ENCODE measurements at regions not wholly inside any gene's neighbourhood (a gene's known extent, or its start where the extent isn't known, plus 50 kb on each side); places are given as distances from the start of the nearest gene placed in this dataset.

DNA sequence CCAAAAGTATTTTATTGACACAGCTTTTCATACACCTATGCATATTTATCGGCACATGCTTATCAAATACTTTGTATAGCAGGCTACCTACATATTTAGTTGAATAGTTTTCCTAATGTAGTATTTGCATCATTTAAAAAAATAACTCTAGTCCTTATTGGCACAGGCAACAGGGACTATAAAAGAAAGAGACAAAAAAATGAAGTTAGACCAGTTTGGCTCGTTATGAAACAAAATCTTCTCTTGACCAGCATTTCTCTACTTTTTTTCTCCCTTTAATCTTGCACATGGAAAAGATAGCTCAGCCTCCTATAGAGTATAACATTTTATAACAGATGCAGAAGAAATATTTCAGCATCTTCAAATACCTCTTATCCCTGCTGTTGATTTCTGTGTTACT lies 794.8 kb upstream of the MIR17HG start:
- Histone ChIP-seq H3K9me3 (no peaks in the 10 kb centered on the region), H3K4me1 (no peaks in the 10 kb centered on the region), H3K4me3 (no peak overlapping the region), H3K27me3 (no peaks in the 10 kb centered on the region), H3K27ac (no peak overlapping the region), H3K36me3 (no peaks in the 10 kb centered on the region)
- intact Hi-C loops (cut with DNase I): no loop called here
- DNase-seq: no peak
- TF ChIP-seq POLR2AphosphoS5 (IDR thresholded peaks at IDR 0.05) (no peak), POLR2A (IDR thresholded peaks at IDR 0.05) (no peak)
- TF ChIP-seq, protein P1, sequence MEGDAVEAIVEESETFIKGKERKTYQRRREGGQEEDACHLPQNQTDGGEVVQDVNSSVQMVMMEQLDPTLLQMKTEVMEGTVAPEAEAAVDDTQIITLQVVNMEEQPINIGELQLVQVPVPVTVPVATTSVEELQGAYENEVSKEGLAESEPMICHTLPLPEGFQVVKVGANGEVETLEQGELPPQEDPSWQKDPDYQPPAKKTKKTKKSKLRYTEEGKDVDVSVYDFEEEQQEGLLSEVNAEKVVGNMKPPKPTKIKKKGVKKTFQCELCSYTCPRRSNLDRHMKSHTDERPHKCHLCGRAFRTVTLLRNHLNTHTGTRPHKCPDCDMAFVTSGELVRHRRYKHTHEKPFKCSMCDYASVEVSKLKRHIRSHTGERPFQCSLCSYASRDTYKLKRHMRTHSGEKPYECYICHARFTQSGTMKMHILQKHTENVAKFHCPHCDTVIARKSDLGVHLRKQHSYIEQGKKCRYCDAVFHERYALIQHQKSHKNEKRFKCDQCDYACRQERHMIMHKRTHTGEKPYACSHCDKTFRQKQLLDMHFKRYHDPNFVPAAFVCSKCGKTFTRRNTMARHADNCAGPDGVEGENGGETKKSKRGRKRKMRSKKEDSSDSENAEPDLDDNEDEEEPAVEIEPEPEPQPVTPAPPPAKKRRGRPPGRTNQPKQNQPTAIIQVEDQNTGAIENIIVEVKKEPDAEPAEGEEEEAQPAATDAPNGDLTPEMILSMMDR (IDR thresholded peaks at IDR 0.05): no peak
- WGBS, 2 donors: 40 to 73% methylated on average over 2 of the region's 2 CpGs

DNA sequence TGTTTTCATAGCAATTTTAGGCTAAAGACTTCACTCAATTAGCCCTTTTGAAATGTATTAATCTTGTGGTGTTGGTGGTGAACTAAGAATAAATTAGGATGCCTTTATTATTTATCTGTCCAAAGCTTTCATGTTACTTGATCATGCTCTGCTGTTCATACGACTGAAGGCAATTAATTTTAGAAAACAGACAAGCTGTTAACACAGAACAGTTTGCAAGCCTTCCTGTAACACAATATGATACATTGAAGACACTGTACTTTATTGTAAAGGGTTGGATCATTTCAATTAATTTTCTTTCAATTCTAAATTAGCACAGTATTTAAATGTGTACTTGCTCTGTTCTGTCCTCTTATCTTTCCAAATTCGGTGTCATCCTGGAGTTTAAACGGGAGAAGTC lies 794.3 kb upstream of the MIR17HG start:
- Histone ChIP-seq H3K36me3 (no peaks in the 10 kb centered on the region), H3K4me3 (no peak overlapping the region), H3K9me3 (no peaks in the 10 kb centered on the region), H3K4me1 (no peaks in the 10 kb centered on the region), H3K27ac (no peak overlapping the region), H3K27me3 (no peaks in the 10 kb centered on the region)
- no peak for TF ChIP-seq POLR2A (IDR thresholded peaks at IDR 0.05)
- TF ChIP-seq POLR2AphosphoS5 (IDR thresholded peaks at IDR 0.05): no peak
- TF ChIP-seq, protein P1 (IDR thresholded peaks at IDR 0.05): no peak
- no peak for TF ChIP-seq EP300 (IDR thresholded peaks at IDR 0.05)
- intact Hi-C loops (cut with DNase I): no loop called here
- WGBS, 2 donors: 46 to 64% methylated on average over 3 of the region's 3 CpGs
- DNase-seq: no peak

- TF ChIP-seq POLR2A (IDR thresholded peaks at IDR 0.05) (no peak), POLR2AphosphoS5 (IDR thresholded peaks at IDR 0.05) (no peak), EP300 (IDR thresholded peaks at IDR 0.05) (no peak)
- TF ChIP-seq, protein P1 (IDR thresholded peaks at IDR 0.05): no peak
- intact Hi-C loops (cut with DNase I): no loop called here
- Histone ChIP-seq H3K27ac (no peak overlapping the region), H3K27me3 (no peaks in the 10 kb centered on the region), H3K36me3 (no peaks in the 10 kb centered on the region), H3K4me1 (no peaks in the 10 kb centered on the region), H3K4me3 (no peak overlapping the region), H3K9me3 (no peaks in the 10 kb centered on the region)
- no peak for DNase-seq
- WGBS, 2 donors: 94 to 96% methylated on average over 2 of the region's 2 CpGs
Measured at GRCh38 chr13:90557626-90558025, 789.9 kb upstream of the MIR17HG start.

- Histone ChIP-seq H3K9me3 (no peaks in the 10 kb centered on the region), H3K27ac (no peak overlapping the region), H3K27me3 (no peaks in the 10 kb centered on the region), H3K4me1 (no peaks in the 10 kb centered on the region), H3K36me3 (no peaks in the 10 kb centered on the region), H3K4me3 (no peak overlapping the region)
- 36 to 40% methylated on average over 1 of the region's 1 CpG for WGBS, 2 donors
- TF ChIP-seq POLR2A (IDR thresholded peaks at IDR 0.05) (no peak), EP300 (IDR thresholded peaks at IDR 0.05) (no peak), POLR2AphosphoS5 (IDR thresholded peaks at IDR 0.05) (no peak)
- intact Hi-C loops (cut with DNase I): no loop called here
- DNase-seq: no peak
Measured at GRCh38 chr13:90562443-90562842, 785.0 kb upstream of the MIR17HG start.

DNA sequence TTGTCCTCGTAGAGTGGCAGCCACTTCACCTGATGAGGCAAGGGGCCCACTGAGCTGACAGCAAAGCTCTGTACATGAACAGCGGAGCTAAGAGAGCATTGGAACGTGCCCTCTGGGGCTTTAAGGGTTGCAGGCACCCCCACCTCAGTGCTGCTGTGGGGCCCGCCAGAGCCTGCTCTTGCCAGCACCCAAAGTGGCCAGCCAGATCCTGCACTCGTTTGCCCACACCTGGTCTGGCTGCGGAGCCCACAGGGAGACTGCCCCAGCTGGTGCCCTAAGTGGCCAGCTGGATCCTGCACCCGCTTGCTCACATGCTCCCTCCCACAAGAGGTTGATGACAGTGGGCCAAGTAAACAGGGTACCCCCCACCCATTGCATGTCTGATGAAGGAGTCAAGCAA lies 783.4 kb upstream of the MIR17HG start:
- H3K36me3 ChIP-seq: no peaks in the 10 kb centered on the region
- intact Hi-C loops (cut with DNase I): no loop called here
- 81 to 90% methylated on average over 7 of the region's 7 CpGs for WGBS, 2 donors

More for the DNA sequence above, 783.4 kb upstream of the MIR17HG start:
- TF ChIP-seq POLR2AphosphoS5 (IDR thresholded peaks at IDR 0.05) (no peak), EP300 (IDR thresholded peaks at IDR 0.05) (no peak), POLR2A (IDR thresholded peaks at IDR 0.05) (no peak)
- TF ChIP-seq, protein P1 (IDR thresholded peaks at IDR 0.05): no peak
- Histone ChIP-seq H3K27ac (no peak overlapping the region), H3K27me3 (no peaks in the 10 kb centered on the region), H3K4me3 (no peak overlapping the region), H3K9me3 (no peaks in the 10 kb centered on the region), H3K4me1 (no peaks in the 10 kb centered on the region)
- DNase-seq: no peak

All from sigmoid colon (tissue), 6 donors.